Activated T-cell treated with anti-CD3 and anti-CD28 coated beads, Interleukin-2, amount 50 U/mL, for 72 hours (primary cell): ENCODE measurements at regions not wholly inside any gene's neighbourhood (a gene's known extent, or its start where the extent isn't known, plus 50 kb on each side); places are given as distances from the start of the nearest gene placed in this dataset.
A peak's percentile ranks its signal among the peaks of the same experiment; 100 is the strongest.
"Not testable (repeated sequence)": the region's sequence is repeated elsewhere in the genome, so short reads cannot be mapped to it uniquely, and the experiment has no call there.

Experiments used
- ATAC-seq, 2 donors: fragments of 150-1000 bp; cut with Tn5 transposase; replicated peaks in 1 of 2; 2 replicates each; pipeline ENCODE4 v1.10.0; 2021; ENCODE audit warnings: moderate library complexity in 2 of 2, mild to moderate bottlenecking in 1 of 2
- DNase-seq, 2 donors: peaks; one replicate each; pipeline ENCODE4 v3.0.0; 2021 to 2022; ENCODE audit warnings: mixed read lengths in 1 of 2
- H3K27ac Mint-ChIP-seq: one replicate; pipeline ENCODE4 v1.8.0; 2022; ENCODE audit warnings: mild to moderate bottlenecking, moderate library complexity, mixed read lengths
- H3K27me3 Mint-ChIP-seq: one replicate; pipeline ENCODE4 v1.8.0; 2022; ENCODE audit warnings: low read depth, mixed read lengths
- H3K36me3 Mint-ChIP-seq, 2 donors: one replicate each; pipeline ENCODE4 v1.8.0; 2022; ENCODE audit warnings: mixed read lengths in 2 of 2, mild to moderate bottlenecking in 1 of 2; ENCODE audit not compliant: insufficient read depth in 2 of 2
- H3K4me1 Mint-ChIP-seq: one replicate; pipeline ENCODE4 v1.8.0; 2022; ENCODE audit warnings: low read depth, mixed read lengths
- H3K4me3 Mint-ChIP-seq, 2 donors: one replicate each; pipeline ENCODE4 v1.8.0; 2022; ENCODE audit warnings: mild to moderate bottlenecking in 2 of 2, mixed read lengths in 2 of 2, moderate library complexity in 2 of 2
- H3K9me3 Mint-ChIP-seq, 2 donors: one replicate each; pipeline ENCODE4 v1.8.0; 2022; ENCODE audit warnings: mixed read lengths in 2 of 2

DNA sequence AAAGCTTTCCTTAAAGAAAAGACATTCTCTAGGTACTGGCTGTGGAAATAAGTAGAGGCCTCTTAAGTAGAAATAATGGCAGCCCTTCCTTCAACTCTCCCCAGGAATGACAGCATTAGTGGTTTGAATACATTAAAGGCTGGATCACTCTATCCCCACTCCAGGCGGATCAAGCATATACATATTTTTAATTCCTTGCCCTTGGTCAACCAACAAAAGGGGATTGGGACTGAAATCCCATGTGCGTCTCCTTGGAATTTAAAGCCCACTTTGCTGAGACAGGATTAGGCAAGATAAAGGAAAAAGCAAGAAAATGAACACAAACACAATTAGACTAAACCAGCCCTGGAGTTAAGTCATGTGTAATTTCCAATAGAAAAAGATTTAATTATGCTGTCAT lies 391.3 kb downstream of the PPP1R2C start:
- H3K4me3 Mint-ChIP-seq: no peak overlapping the region
- H3K27me3 Mint-ChIP-seq: peaks cover 37% of the 10 kb centered on the region
- DNase-seq (no peak), ATAC-seq (no peak)
- H3K36me3 Mint-ChIP-seq: no peaks in the 10 kb centered on the region
- H3K27ac Mint-ChIP-seq: no peak overlapping the region
- peaks cover 5% of the 10 kb centered on the region for H3K4me1 Mint-ChIP-seq
- H3K9me3 Mint-ChIP-seq: peaks cover 0 to 3% of the 10 kb centered on the region in 2 donors

DNA sequence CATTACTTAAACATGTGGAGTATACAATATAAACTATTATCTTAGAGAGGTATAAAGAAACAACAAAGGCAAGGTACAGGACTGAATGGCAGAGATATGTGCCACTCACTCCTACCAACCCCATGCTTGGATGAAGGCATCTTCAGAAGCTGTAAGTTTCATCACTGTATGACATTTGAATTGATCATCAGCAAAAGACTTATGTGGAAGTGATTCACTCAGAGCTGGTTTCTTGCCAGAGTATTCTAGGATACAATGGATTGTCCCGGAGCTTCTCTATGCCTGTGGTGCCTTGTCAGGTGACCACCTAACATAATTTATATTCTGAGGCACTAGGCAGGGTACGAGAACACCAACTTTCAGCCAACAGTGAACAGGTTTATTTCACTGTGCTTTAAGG lies 392.2 kb downstream of the PPP1R2C start:
- Mint-ChIP-seq H3K27ac (no peak overlapping the region), H3K36me3 (no peaks in the 10 kb centered on the region), H3K9me3 (peaks cover 0 to 2% of the 10 kb centered on the region in 2 donors), H3K4me1 (peaks cover 5% of the 10 kb centered on the region), H3K4me3 (no peak overlapping the region), H3K27me3 (peaks cover 37% of the 10 kb centered on the region)
- DNase-seq (no peak), ATAC-seq (no peak)

DNA sequence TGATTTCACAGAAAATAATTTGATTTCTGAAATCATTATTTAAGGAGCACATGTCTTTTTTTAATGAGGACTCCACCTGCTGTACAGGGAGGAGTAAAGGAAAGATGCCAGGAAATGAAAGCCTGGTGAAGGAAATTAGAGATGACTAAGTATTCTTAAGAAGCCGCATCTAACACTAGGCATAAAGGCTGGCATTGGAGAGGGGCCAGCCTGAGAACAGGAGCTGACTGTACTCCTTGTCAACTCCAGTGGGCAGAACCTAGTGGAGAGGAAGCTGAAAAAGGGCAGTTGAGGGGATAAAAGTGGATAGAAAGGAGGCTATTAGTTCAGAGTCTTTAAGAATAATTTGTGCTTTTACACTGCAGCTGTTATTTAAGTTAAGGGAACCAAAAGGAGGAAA lies 393.0 kb downstream of the PPP1R2C start:
- no peak overlapping the region for H3K4me3 Mint-ChIP-seq
- peaks cover 5% of the 10 kb centered on the region for H3K4me1 Mint-ChIP-seq
- H3K36me3 Mint-ChIP-seq: no peaks in the 10 kb centered on the region
- peak overlapping the region; percentile 38 for H3K27ac Mint-ChIP-seq
- ATAC-seq (no peak), DNase-seq (no peak)
- peaks cover 37% of the 10 kb centered on the region for H3K27me3 Mint-ChIP-seq
- H3K9me3 Mint-ChIP-seq: peaks cover 0 to 2% of the 10 kb centered on the region in 2 donors

DNA sequence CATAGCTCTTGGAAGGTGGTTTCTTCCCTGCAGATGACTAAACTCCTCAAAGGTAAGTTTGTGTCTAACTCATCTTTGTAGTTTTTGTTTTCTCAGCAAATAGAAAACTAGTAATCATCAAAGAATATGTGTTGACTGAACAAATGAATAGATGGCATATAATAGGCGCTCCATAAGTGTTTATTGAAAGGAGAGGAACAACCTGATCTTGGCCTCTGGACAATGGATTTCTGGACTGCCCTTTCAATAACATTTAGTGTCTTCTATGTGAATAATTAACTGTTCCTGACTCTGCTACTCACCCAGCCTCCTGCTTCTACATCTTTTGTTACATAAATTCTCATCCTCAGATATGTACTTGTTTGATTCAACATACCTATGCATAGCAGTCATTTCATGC lies 399.1 kb downstream of the PPP1R2C start:
- Mint-ChIP-seq H3K9me3 (peaks cover 0 to 2% of the 10 kb centered on the region in 2 donors), H3K36me3 (no peaks in the 10 kb centered on the region), H3K27me3 (peaks cover 12% of the 10 kb centered on the region), H3K4me1 (no peaks in the 10 kb centered on the region), H3K27ac (no peak overlapping the region), H3K4me3 (no peak overlapping the region)
- DNase-seq (no peak), ATAC-seq (no peak)

DNA sequence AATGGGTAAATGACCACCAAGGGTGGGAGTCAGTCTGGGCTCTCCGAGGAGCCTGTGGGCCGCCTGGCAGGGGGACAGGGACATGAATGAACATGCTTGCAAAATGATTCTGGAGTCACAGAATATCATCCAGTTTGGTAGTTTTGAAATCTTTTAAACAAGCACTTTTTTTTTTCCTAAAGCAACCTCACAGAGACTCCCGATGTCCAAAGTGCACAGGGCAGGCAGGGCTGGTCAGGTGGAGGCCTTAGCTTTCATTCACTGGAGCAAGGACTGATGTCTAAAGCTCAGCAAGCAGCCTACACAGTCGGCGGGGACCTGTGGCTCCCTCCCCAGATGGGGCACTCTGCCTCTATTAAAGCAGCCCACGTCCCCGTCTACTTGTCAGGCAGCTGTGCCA lies 402.9 kb downstream of the PPP1R2C start:
- no peak for DNase-seq
- no peaks in the 10 kb centered on the region for H3K9me3 Mint-ChIP-seq
- no peak overlapping the region for H3K4me3 Mint-ChIP-seq
- H3K36me3 Mint-ChIP-seq: no peaks in the 10 kb centered on the region
- no peak for ATAC-seq
- no peak overlapping the region for H3K27ac Mint-ChIP-seq
- no peaks in the 10 kb centered on the region for H3K27me3 Mint-ChIP-seq
- no peaks in the 10 kb centered on the region for H3K4me1 Mint-ChIP-seq

DNA sequence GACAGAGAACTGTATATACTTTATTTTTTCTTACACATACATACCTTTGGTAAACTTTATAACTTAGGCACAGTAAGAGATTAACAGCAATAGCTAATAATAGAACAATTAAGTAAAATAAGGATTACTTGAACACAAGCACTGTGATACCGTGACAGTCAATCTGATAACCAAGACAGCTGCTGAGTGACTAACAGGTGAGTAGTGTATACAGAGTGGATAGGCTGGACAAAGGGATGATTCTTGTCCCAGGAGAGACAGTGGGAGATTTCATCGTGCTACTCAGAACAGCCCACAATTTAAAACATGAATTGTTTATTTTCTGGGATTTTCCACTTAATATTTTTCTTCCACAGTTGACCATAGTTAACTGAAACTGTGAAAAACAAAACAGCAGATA lies 411.8 kb downstream of the PPP1R2C start:
- no peak for DNase-seq
- no peaks in the 10 kb centered on the region for H3K36me3 Mint-ChIP-seq
- H3K27ac Mint-ChIP-seq: no peak overlapping the region

DNA sequence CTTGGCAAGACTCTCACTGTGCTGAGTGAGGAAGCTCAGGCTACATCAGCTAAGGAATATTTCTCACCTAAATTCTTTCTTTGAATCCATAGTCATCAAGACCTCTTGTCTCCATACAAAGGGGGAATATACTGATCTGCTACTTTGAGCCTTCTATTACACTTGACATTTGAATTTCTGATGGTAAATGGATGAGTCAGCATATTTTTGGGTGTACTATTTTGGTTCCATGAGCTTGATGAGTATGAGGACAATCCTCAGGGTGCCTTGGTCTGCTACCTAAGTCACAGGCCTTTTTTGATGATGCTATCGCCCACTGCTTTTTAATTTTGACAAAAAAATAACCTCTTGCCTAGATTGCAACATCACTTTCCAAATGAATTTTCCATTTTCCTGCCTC lies 415.7 kb downstream of the PPP1R2C start:
- Mint-ChIP-seq H3K36me3 (no peaks in the 10 kb centered on the region), H3K9me3 (no peaks in the 10 kb centered on the region), H3K27ac (no peak overlapping the region), H3K4me1 (no peaks in the 10 kb centered on the region), H3K4me3 (no peak overlapping the region), H3K27me3 (no peaks in the 10 kb centered on the region)
- DNase-seq (no peak), ATAC-seq (no peak)

More for the DNA sequence above, 411.8 kb downstream of the PPP1R2C start:
- H3K27me3 Mint-ChIP-seq: no peaks in the 10 kb centered on the region
- no peaks in the 10 kb centered on the region for H3K4me1 Mint-ChIP-seq
- no peaks in the 10 kb centered on the region for H3K9me3 Mint-ChIP-seq
- ATAC-seq: no peak
- H3K4me3 Mint-ChIP-seq: no peak overlapping the region

DNA sequence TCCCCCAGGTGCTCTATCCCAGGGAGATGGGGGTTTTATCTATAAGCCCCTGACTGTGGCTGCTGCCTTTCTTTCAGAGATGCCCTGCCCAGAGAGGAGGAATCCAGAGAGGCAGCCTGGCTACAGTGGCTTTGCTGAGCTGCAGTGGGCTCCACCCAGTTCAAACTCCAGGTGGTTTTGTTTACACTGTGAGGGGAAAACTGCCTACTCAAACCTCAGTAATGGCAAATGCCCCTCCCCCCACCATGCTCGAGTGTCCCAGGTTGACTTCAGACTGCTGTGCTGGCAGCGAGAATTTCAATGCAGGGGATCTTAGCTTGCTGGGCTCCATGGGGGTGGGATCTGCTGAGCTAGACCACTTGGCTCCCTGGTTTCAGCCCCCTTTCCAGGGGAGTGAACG lies 419.6 kb upstream of the CASK start:
- H3K27ac Mint-ChIP-seq, H3K9me3 Mint-ChIP-seq, H3K4me3 Mint-ChIP-seq, ATAC-seq, H3K27me3 Mint-ChIP-seq, DNase-seq, H3K4me1 Mint-ChIP-seq, H3K36me3 Mint-ChIP-seq: not testable (repeated sequence)
